Left ventricle myocardium inferior (tissue), 1 donor: ENCODE measurements at regions not wholly inside any gene's neighbourhood (a gene's known extent, or its start where the extent isn't known, plus 50 kb on each side); places are given as distances from the start of the nearest gene placed in this dataset.
"Not testable (repeated sequence)": the region's sequence is repeated elsewhere in the genome, so short reads cannot be mapped to it uniquely, and the experiment has no call there.

Experiments used
- DNase-seq: peaks from one replicate; pipeline ENCODE4 v3.0.0-alpha.2; 2020
- H3K27ac ChIP-seq: fragments of 200-600 bp; replicated peaks from 2 replicates; pipeline ENCODE4 v1.8.0; 2021
- H3K27me3 ChIP-seq: fragments of 200-600 bp; 2 replicates; pipeline ENCODE4 v1.8.0; 2021; ENCODE audit warnings: low read depth
- H3K36me3 ChIP-seq: fragments of 200-600 bp; 2 replicates; pipeline ENCODE4 v1.8.0; 2021
- H3K4me1 ChIP-seq: fragments of 200-600 bp; 2 replicates; pipeline ENCODE4 v1.8.0; 2021
- H3K4me3 ChIP-seq: fragments of 200-600 bp; 2 replicates; pipeline ENCODE4 v1.8.0; 2021; ENCODE audit warnings: mild to moderate bottlenecking, moderate library complexity
- H3K9me3 ChIP-seq: fragments of 200-600 bp; replicated peaks from 2 replicates; pipeline ENCODE4 v1.8.0; 2021
- intact Hi-C: fragments of 100-400 bp; cut with micrococcal nuclease; formaldehyde crosslinking; loops from one replicate; pipeline ENCODE4 v1.11.0; 2022
- TF ChIP-seq, protein P1 (sequence below): fragments of 200-600 bp; IDR thresholded peaks from 2 replicates; pipeline ENCODE4 v1.8.0; 2021; ENCODE audit warnings: antibody characterized with exemption, mild to moderate bottlenecking, borderline replicate concordance
- donor health status: DM: no; HTN: yes; CAD: no; lungs with severe emphysema.

GRCh38 chr2:107747964-107748583 is 78.6 kb upstream of the RGPD4 start:
- Histone ChIP-seq H3K27ac (no peak overlapping the region), H3K27me3 (peaks cover 4% of the 10 kb centered on the region), H3K4me1 (no peaks in the 10 kb centered on the region), H3K9me3 (no peaks in the 10 kb centered on the region), H3K4me3 (no peak overlapping the region), H3K36me3 (no peaks in the 10 kb centered on the region)
- TF ChIP-seq, protein P1, sequence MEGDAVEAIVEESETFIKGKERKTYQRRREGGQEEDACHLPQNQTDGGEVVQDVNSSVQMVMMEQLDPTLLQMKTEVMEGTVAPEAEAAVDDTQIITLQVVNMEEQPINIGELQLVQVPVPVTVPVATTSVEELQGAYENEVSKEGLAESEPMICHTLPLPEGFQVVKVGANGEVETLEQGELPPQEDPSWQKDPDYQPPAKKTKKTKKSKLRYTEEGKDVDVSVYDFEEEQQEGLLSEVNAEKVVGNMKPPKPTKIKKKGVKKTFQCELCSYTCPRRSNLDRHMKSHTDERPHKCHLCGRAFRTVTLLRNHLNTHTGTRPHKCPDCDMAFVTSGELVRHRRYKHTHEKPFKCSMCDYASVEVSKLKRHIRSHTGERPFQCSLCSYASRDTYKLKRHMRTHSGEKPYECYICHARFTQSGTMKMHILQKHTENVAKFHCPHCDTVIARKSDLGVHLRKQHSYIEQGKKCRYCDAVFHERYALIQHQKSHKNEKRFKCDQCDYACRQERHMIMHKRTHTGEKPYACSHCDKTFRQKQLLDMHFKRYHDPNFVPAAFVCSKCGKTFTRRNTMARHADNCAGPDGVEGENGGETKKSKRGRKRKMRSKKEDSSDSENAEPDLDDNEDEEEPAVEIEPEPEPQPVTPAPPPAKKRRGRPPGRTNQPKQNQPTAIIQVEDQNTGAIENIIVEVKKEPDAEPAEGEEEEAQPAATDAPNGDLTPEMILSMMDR: no peak
- intact Hi-C loops: no loop called here
- no peak for DNase-seq

GRCh38 chr2:107751936-107752335 is 74.8 kb upstream of the RGPD4 start:
- TF ChIP-seq, protein P1: no peak
- Histone ChIP-seq H3K27ac (no peak overlapping the region), H3K4me3 (no peak overlapping the region), H3K4me1 (no peaks in the 10 kb centered on the region), H3K27me3 (peaks cover 4% of the 10 kb centered on the region), H3K36me3 (no peaks in the 10 kb centered on the region), H3K9me3 (no peaks in the 10 kb centered on the region)
- intact Hi-C loops: no loop called here
- no peak for DNase-seq

DNA sequence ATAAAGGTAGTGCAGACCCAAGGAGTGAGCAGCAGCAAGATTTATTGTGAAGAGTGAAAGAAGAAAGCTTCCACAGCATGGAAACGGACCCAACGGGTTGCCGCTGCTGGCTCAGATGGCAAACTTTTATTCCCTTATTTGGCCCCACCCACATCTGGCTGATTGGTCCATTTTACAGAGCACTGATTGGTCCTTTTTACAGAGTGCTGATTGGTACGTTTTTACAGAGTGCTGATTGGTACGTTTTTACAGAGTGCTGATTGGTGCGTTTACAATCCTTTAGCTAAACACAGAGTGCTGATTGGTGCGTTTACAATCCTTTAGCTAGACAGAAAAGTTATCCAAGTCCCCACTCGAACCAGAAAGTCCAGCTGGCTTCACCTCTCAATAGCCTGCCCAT is 72.9 kb upstream of the RGPD4 start:
- intact Hi-C loops: not testable (repeated sequence)

GRCh38 chr2:107757223-107757622 is 69.5 kb upstream of the RGPD4 start:
- Histone ChIP-seq H3K27me3 (no peaks in the 10 kb centered on the region), H3K9me3 (no peaks in the 10 kb centered on the region), H3K36me3 (no peaks in the 10 kb centered on the region), H3K4me3 (no peak overlapping the region), H3K27ac (no peak overlapping the region), H3K4me1 (no peaks in the 10 kb centered on the region)
- no peak for DNase-seq
- TF ChIP-seq, protein P1: no peak
- intact Hi-C loops: no loop called here

More for the DNA sequence above, 72.9 kb upstream of the RGPD4 start:
- DNase-seq, H3K36me3 ChIP-seq, H3K27me3 ChIP-seq, H3K27ac ChIP-seq, H3K9me3 ChIP-seq, H3K4me3 ChIP-seq, H3K4me1 ChIP-seq: not testable (repeated sequence)

DNA sequence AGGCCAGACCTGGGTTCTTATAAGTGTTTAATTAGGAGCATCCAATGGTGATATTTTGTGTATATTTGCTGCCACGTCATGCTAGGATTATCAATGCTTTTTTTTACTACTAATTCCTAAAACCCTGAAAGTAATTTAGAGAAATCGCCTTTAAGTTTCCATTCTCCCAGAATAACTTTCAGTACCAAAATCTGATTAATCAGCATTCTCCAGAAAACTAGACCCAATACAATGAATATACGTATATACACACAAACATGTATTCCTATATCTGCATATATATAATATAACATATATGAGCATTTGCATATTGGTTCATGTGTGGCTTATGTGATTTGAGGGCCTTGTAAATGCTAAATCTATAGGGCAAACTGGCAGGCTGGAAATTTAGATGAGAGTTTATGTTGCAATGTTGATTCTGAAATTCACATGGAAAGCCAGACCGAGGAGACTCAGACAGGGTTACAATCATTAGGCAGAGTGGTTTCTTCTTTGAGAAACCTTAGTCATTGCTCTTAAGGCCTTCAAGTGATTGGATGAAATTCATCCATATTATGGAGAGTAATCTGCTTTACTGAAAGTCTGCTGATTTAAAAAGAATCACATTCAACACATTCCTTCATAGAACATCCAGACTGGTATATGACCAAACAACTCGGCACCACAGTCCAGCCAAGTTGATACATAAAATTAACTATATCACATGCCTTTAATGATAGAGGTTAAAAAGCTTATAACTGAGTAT is 65.9 kb upstream of the RGPD4 start:
- intact Hi-C loops: no loop called here
- H3K27ac ChIP-seq: no peak overlapping the region
- TF ChIP-seq, protein P1: no peak
- no peaks in the 10 kb centered on the region for H3K36me3 ChIP-seq
- H3K27me3 ChIP-seq: no peaks in the 10 kb centered on the region
- no peak for DNase-seq
- no peaks in the 10 kb centered on the region for H3K4me1 ChIP-seq
- peaks cover 11% of the 10 kb centered on the region for H3K9me3 ChIP-seq
- H3K4me3 ChIP-seq: no peak overlapping the region

DNA sequence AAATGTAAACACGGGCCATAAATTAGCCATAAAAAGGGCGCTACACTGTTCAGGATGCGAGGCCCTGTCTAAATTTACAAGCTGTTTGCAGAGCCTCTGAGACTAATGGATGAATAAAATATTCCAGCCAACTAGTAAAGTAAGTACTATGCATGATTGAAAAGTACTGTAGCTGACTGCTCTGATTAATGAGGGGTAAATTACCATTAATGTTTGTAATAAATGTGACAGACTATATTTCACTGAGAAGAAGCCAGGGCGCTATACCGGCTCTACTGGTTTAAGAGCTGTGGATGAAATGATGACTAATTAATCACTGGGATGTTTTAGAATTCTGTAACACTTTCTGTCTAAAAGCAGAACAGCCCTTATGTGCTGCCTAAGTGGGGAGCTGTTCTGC is 54.3 kb upstream of the RGPD4 start:
- no peaks in the 10 kb centered on the region for H3K4me1 ChIP-seq
- no peak overlapping the region for H3K4me3 ChIP-seq
- H3K27me3 ChIP-seq: peaks cover 20% of the 10 kb centered on the region
- H3K36me3 ChIP-seq: no peaks in the 10 kb centered on the region
- TF ChIP-seq, protein P1: no peak
- no peak overlapping the region for H3K27ac ChIP-seq
- H3K9me3 ChIP-seq: no peaks in the 10 kb centered on the region
- intact Hi-C loops: no loop called here
- DNase-seq: no peak
